ENCODE measurements at regions not wholly inside any gene's neighbourhood (a gene's known extent, or its start where the extent isn't known, plus 50 kb on each side); places are given as distances from the start of the nearest gene placed in this dataset.
"Not testable (repeated sequence)": the region's sequence is repeated elsewhere in the genome, so short reads cannot be mapped to it uniquely, and the experiment has no call there.

- DNase-seq (ENCODE audit: low spot score): peak; percentile 6
Observed at GRCh38 chr14:44785096-44785495, 176.7 kb downstream of the KLHL28 start.

- no peak for DNase-seq (ENCODE audit: low spot score)
Observed at GRCh38 chr14:44783901-44784300, 177.8 kb downstream of the KLHL28 start.

DNA sequence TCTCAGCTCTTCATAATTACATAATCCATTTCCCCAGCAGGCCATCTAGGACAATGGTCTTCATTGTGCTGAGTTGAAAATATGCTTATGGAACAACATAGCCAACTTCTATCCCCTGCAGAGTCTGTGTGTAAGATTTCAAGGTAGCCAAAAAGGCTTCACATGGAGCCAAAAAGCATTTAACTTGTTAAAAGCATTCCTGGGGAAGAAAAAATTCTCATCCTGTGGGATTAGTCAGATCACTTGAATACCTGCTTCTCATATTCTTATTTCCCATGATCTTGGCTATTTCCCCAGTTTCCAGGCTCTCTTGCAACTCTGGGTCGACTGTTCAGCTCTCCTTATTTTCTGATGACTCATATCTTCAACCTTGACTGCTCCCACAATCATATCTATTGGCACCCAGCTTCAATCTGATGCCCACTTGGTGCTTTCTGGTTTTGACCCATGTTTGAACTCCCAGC, 178.9 kb downstream of the KLHL28 start:
- peak; percentile 59 for DNase-seq (ENCODE audit: low spot score)

DNA sequence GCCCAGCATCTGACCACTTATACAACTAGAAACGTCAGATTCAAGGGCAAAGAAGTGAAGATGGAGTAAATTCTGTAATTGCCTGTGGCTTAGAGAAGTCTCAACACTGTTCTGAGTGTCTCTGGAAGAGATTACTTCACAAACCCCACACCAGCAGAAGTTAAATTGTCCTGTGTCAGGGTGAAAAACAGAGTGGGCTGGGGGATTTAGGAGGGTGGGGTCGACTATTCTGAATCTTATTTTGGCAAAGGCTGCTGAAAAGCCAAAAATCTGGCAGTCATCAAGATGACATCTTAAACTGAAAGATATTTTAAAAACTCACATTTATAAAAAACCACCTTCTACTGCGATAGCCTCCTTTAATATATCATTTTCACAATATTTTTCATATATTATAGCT, 180.8 kb downstream of the KLHL28 start:
- DNase-seq (ENCODE audit: low spot score): no peak

GRCh38 chr14:44778604-44779003, 183.1 kb downstream of the KLHL28 start:
- peak; percentile 70 for DNase-seq (ENCODE audit: low spot score)

GRCh38 chr14:44777584-44777983, 184.2 kb downstream of the KLHL28 start:
- no peak for DNase-seq (ENCODE audit: low spot score)

- no peak for DNase-seq (ENCODE audit: low spot score)
Observed at GRCh38 chr14:44775248-44775647, 186.5 kb downstream of the KLHL28 start.

GRCh38 chr14:44774396-44774795, 187.4 kb downstream of the KLHL28 start:
- no peak for DNase-seq (ENCODE audit: low spot score)

DNA sequence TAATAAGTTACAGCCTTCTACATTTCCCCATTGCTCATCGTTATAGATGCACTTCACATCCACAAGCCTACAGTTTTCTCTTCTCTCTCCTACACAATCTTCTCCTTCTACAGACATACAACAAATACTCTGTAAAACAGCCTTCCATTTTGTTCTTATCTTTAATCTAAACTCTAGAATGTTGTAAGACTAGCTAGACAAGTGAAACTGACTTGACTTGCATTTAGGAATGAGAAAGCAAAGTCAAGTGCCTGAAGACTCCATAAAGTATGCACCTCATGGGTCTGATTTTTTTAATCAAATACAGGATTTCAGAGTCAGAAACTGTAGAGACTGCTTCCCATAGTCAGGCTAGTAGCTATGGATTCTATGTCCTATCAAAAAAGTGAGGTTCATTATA, 190.3 kb downstream of the KLHL28 start:
- no peak for DNase-seq (ENCODE audit: low spot score)

DNA sequence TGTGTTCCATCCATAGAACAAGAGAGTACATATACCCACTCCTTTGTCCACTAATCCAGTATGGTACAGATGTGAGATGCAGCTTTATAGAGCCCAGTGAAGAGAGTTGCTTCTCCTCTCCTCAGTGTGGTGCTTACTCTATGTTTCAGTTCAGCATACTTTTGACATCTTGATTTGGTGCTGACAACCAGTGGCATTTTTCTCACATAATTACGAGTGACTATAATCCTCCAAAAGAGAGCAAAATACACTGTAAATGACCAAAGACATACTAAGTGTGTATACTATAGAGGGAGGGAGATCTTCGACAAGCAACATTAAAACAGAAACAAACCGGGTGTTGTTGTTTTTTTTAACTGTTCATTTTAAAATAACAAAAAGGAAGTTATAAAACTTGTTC, 191.5 kb downstream of the KLHL28 start:
- no peak for DNase-seq (ENCODE audit: low spot score)

DNA sequence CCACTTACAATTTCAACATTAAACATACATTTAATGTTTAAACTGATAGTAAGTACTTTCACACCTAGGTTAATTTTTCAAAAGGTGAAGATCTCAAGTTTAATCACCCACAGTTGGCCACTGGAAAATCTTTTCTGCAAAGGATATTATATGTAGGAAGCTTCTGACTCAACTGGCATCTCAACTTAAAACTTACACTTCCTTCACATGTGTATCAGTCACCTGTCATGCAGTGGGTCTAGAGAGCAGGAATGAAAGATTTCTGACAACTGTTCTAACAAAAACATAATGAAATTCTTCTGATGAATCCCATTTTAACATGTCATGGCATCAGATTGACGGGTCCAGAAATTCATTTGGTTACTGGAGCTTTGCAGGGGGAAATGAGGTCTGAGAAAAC, 192.8 kb downstream of the KLHL28 start:
- DNase-seq (ENCODE audit: low spot score): no peak

- DNase-seq (ENCODE audit: low spot score): no peak
Observed at GRCh38 chr14:44767646-44768173, 194.0 kb downstream of the KLHL28 start.

GRCh38 chr14:44766285-44766684, 195.5 kb downstream of the KLHL28 start:
- DNase-seq (ENCODE audit: low spot score): no peak

DNA sequence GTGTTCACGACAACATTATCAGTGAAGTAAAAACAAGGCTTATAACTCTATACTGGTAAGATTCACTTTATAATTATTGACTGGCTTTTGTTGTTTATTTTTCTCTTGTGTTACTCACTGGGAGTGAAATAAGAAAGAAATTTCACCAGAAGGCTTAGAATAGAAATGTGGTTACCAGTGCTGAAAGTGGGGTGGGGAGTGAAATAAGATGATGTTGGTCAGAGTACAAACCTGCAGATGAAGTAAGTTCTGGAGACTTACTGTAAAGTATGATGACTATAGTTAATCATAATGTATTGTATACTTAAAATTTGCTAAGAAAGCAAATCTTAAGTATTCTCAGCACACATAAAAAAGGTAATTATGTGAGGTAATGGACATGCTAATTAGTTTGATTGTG, 198.4 kb downstream of the KLHL28 start:
- DNase-seq (ENCODE audit: low spot score): peak; percentile 6

DNA sequence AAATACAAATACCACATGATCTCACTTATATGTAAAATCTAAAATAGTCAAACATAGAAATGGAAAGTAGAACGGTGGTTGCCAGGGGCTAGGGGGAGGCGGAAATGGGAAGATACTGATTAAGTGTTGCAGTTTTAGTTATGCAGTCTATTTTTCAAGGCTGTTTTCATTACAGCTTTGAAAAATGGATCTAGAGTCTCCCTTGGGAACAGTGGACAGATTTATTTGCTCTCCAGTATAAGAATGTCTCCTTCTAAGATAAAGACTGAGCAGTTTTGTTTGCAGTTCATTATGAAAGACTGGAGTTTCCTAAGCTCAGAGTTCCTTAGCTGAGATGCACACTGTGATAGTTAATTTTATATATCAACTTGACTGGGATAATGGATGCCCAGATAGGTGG, 202.5 kb downstream of the KLHL28 start:
- DNase-seq (ENCODE audit: low spot score): no peak

GRCh38 chr14:44756554-44756953, 205.2 kb downstream of the KLHL28 start:
- DNase-seq (ENCODE audit: low spot score): no peak

DNA sequence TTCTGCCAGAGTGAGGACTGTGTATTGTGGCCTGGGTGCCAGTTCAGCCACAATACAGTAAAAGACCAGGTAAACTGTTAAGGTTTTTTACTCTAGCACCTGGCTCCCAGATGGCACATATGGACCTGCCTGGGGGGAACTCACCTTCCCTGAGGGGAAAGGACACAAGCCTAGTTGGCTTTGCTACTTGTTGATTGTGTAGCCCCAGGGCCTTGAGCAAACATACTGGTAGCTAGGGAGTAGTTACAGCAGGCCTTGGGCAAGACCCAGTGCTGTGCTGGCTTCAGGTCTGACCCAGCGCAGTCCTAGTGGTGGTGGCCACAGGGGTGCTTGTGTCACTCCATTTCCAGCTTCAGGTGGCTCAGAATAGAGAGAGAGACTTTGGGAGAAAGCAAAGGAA, 216.4 kb downstream of the KLHL28 start:
- DNase-seq (ENCODE audit: low spot score): no peak

GRCh38 chr14:44742202-44742601, 219.5 kb downstream of the KLHL28 start:
- no peak for DNase-seq (ENCODE audit: low spot score)

DNA sequence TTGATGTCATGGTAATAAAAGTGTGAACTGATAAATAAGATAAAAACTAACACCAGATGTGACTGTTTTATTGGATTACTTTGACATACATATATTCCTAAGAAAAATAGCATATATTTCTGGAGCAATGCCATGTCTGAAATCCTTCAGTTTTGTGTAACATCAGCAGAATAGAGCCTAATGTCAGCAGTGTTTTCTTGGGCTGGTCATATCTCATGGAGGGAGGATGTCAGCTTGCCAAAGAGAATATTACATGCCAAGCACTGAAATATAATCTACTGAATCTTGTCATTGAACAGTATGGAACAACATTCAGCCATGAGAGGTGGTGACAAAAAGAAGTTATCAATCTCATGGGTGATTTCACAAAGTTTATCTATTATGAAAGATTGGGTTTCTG, 220.3 kb downstream of the KLHL28 start:
- no peak for DNase-seq (ENCODE audit: low spot score)

DNA sequence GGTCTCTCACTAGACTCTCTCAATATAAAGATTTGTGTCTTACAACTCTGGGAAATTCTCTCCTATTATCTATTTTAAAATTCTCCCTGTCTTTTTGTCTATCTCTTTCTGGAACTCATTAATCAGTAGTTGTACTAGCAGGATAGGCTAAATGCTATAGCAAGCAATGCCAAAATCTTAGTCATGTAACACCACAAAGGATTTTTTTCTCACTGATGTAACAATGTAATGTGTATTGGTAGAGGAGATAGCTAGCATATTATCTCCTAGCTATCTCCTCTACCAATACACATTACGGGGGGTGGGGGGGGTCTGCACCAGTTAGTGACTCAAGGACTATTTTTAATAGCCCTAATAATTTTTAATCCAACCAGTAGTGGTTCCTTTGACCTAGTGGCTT, 225.4 kb downstream of the KLHL28 start:
- DNase-seq (ENCODE audit: low spot score): no peak

- DNase-seq (ENCODE audit: low spot score): no peak
Observed at GRCh38 chr14:44732144-44732543, 225.1 kb upstream of the FSCB start.

DNA sequence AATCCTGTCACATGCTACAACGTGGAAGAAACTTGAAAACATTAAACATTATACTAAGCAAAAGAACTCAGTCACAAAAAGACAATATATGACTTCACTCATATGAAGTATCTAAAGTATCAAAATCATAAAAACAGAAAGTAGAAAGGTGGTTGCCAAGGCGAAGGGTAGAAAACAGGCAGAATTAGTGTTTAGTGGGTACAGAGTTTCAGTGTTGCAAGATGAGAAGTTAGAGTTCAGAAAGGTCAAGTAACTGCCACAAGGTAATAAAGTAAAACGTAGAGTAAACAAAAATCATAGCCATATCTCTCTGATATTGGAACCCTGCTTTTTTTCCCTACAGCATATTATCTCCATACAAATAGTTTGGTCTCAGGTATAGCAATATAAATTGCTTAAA, 223.8 kb upstream of the FSCB start:
- DNase-seq (ENCODE audit: low spot score): no peak

DNA sequence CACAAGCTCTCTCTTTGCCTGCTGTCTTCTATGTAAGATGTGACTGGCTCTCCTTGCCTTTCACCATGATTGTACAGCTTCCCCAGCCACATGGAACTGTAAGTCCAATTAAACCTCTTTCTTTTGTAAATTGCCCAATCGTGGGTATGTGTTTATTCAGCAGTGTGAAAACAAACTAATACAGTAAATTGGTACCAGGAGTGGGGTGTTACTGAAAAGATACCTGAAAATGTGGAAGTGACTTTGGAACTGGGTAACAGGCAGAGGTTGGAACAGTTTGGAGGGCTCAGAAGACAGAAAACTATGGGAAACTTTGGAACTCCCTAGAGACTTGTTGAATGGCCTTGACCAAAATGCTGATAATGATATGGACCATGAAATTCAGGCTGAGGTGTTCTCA, 214.3 kb upstream of the FSCB start:
- DNase-seq (ENCODE audit: low spot score): not testable (repeated sequence)

- DNase-seq (ENCODE audit: low spot score): no peak
Observed at GRCh38 chr14:44720707-44721106, 213.6 kb upstream of the FSCB start.

All from H4 (cell line).